ENCODE measurements at regions not wholly inside any gene's neighbourhood (a gene's known extent, or its start where the extent isn't known, plus 50 kb on each side); places are given as distances from the start of the nearest gene placed in this dataset.

- no peak for DNase-seq (ENCODE audit: low spot score in 2 of 2, unreplicated experiment in 2 of 2)
- no peak for TF ChIP-seq CTCF (IDR thresholded peaks at IDR 0.05; ENCODE audit: unreplicated experiment)
- H3K27ac Mint-ChIP-seq, result no peak overlapping the region
Measured at GRCh38 chr6:103284835-103285234, 1574.9 kb downstream of the HACE1 start.

GRCh38 chr6:103280417-103280816 lies 1579.3 kb downstream of the HACE1 start:
- H3K9me3 Mint-ChIP-seq, result peaks cover 27% of the 10 kb centered on the region
- no peak for DNase-seq (ENCODE audit: low spot score in 2 of 2, unreplicated experiment in 2 of 2)
- H3K36me3 Mint-ChIP-seq, result peaks cover 9% of the 10 kb centered on the region
- no peak overlapping the region for H3K27ac Mint-ChIP-seq
- no peak overlapping the region for H3K4me3 Mint-ChIP-seq
- no peaks in the 10 kb centered on the region for H3K4me1 Mint-ChIP-seq
- no peaks in the 10 kb centered on the region for H3K27me3 Mint-ChIP-seq (ENCODE audit: low read depth)
- no peak for TF ChIP-seq CTCF (IDR thresholded peaks at IDR 0.05; ENCODE audit: unreplicated experiment)

More at GRCh38 chr6:103284835-103285234, 1574.9 kb downstream of the HACE1 start:
- Mint-ChIP-seq H3K4me3 (no peak overlapping the region), H3K4me1 (no peaks in the 10 kb centered on the region), H3K9me3 (peaks cover 14% of the 10 kb centered on the region), H3K27me3 (ENCODE audit: low read depth) (no peaks in the 10 kb centered on the region), H3K36me3 (peaks cover 9% of the 10 kb centered on the region)

- H3K4me1 Mint-ChIP-seq, result no peaks in the 10 kb centered on the region
- no peak overlapping the region for H3K27ac Mint-ChIP-seq
- no peaks in the 10 kb centered on the region for H3K27me3 Mint-ChIP-seq (ENCODE audit: low read depth)
Measured at GRCh38 chr6:103277936-103278335, 1581.8 kb downstream of the HACE1 start.

GRCh38 chr6:103273048-103273447 lies 1586.7 kb downstream of the HACE1 start:
- no peaks in the 10 kb centered on the region for H3K9me3 Mint-ChIP-seq
- peak; percentile 20 for TF ChIP-seq CTCF (IDR thresholded peaks at IDR 0.05; ENCODE audit: unreplicated experiment)
- no peak overlapping the region for H3K27ac Mint-ChIP-seq
- DNase-seq (ENCODE audit: low spot score in 2 of 2, unreplicated experiment in 2 of 2), result no peak
- H3K4me3 Mint-ChIP-seq, result no peak overlapping the region
- H3K4me1 Mint-ChIP-seq, result no peaks in the 10 kb centered on the region
- no peaks in the 10 kb centered on the region for H3K27me3 Mint-ChIP-seq (ENCODE audit: low read depth)
- no peaks in the 10 kb centered on the region for H3K36me3 Mint-ChIP-seq

More at GRCh38 chr6:103277936-103278335, 1581.8 kb downstream of the HACE1 start:
- Mint-ChIP-seq H3K9me3 (peaks cover 26% of the 10 kb centered on the region), H3K36me3 (peaks cover 9% of the 10 kb centered on the region), H3K4me3 (no peak overlapping the region)
- no peak for DNase-seq (ENCODE audit: low spot score in 2 of 2, unreplicated experiment in 2 of 2)
- TF ChIP-seq CTCF (IDR thresholded peaks at IDR 0.05; ENCODE audit: unreplicated experiment), result no peak

- TF ChIP-seq CTCF (IDR thresholded peaks at IDR 0.05; ENCODE audit: unreplicated experiment), result no peak
- Mint-ChIP-seq H3K27me3 (ENCODE audit: low read depth) (no peaks in the 10 kb centered on the region), H3K27ac (no peak overlapping the region), H3K9me3 (no peaks in the 10 kb centered on the region), H3K4me1 (no peaks in the 10 kb centered on the region), H3K4me3 (no peak overlapping the region), H3K36me3 (no peaks in the 10 kb centered on the region)
- no peak for DNase-seq (ENCODE audit: low spot score in 2 of 2, unreplicated experiment in 2 of 2)
Measured at GRCh38 chr6:103269581-103269980, 1590.1 kb downstream of the HACE1 start.

- no peaks in the 10 kb centered on the region for H3K4me1 Mint-ChIP-seq
- TF ChIP-seq CTCF (IDR thresholded peaks at IDR 0.05; ENCODE audit: unreplicated experiment), result no peak
- peaks cover 4% of the 10 kb centered on the region for H3K9me3 Mint-ChIP-seq
- H3K36me3 Mint-ChIP-seq, result no peaks in the 10 kb centered on the region
- no peak overlapping the region for H3K27ac Mint-ChIP-seq
- no peak overlapping the region for H3K4me3 Mint-ChIP-seq
- no peak for DNase-seq (ENCODE audit: low spot score in 2 of 2, unreplicated experiment in 2 of 2)
- H3K27me3 Mint-ChIP-seq (ENCODE audit: low read depth), result no peaks in the 10 kb centered on the region
Measured at GRCh38 chr6:103268335-103268734, 1591.4 kb downstream of the HACE1 start.
